Pons (tissue), 1 donor: ENCODE measurements at regions not wholly inside any gene's neighbourhood (a gene's known extent, or its start where the extent isn't known, plus 50 kb on each side); places are given as distances from the start of the nearest gene placed in this dataset.
"Not testable (repeated sequence)": the region's sequence is repeated elsewhere in the genome, so short reads cannot be mapped to it uniquely, and the experiment has no call there.

Experiments used
- DNase-seq: peaks from one replicate; pipeline ENCODE4 v3.0.0-alpha.2; 2016; ENCODE audit warnings: low spot score

DNA sequence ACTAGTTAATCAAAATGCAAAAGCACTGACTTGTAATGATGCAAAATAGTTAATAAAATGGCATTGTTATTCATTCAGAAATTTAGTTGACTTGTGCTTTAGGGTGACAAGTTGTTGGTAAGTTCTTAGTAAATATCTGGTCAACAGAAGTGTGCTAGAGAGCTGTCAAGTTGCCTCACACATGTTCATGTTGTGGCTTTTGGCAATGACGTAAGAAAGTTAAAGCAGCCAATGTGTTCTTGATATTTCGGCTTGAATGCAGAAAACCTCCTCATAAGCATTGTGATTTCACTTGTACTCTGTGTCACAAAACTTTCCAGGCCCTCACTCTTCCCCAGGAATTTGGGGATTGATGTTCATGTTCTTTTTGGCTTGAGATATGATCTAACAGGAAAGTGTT, 626.7 kb downstream of the PRR16 start:
- DNase-seq, result no peak

GRCh38 chr5:121100931-121101330, 636.8 kb downstream of the PRR16 start:
- no peak for DNase-seq

GRCh38 chr5:121105921-121106320, 641.8 kb downstream of the PRR16 start:
- no peak for DNase-seq

- DNase-seq, result not testable (repeated sequence)
These were observed 642.9 kb downstream of the PRR16 start for GRCh38 chr5:121106721-121107690.

- no peak for DNase-seq
These were observed 644.6 kb downstream of the PRR16 start for GRCh38 chr5:121108725-121109124.

DNA sequence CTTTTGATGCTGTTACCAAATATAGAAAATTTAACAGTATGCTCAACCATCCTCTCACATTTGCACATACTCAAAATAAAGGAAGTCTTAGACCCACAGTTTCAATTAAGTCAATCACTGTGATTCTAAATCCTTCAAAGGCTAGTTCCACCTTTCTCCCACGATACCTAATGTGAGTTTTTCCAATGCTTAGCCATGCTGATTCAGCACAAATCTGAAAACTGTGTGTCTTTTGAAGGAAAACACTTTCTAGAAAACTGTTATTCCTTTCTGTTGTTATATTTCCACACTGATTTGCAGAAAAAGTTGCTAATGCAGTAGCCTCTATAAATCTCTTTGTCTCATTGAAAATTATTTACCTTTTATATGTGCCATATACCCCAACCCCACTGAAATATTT, 645.7 kb downstream of the PRR16 start:
- DNase-seq, result no peak

DNA sequence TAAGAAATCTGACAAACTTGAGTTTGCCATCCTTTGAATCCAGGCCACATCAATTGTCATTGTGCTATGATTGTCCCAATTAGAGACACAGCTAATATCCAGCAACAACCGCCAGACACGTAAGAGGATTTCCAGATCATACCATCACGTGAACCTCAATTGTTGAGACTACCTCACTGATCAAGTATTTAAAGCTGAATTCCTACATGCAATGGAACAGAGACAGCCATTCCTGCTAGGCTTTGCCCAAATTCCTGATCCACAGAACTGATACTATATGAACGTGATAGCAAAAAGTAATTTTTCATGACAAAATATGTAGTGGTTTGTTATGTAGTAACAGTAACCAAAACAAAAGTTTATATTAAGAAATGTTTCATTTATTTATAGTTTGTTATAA, 657.7 kb downstream of the PRR16 start:
- no peak for DNase-seq

GRCh38 chr5:121138495-121138907, 674.4 kb downstream of the PRR16 start:
- no peak for DNase-seq

GRCh38 chr5:121138952-121139351, 674.9 kb downstream of the PRR16 start:
- DNase-seq, result no peak

DNA sequence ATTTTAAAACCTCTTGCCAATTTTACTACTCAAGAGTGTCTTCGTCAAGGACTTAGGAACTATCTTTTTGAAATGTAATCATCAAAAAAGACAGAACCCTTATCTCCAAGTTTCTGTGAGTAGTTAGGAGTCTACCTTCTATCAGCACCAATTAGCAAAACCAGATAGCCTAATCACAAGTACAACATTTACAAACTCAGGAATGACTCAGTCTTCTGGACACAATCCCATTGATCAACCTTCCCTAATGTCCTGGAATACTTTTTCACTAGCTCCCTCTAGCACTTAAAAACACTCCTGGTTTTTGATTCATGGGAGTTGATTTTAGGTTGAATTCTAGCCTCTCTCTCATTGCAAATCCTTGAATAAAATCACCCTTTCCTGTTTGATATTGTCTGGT, 680.7 kb downstream of the PRR16 start:
- DNase-seq, result no peak

- DNase-seq, result no peak
These were observed 687.4 kb downstream of the PRR16 start for GRCh38 chr5:121151534-121151933.

- DNase-seq, result no peak
These were observed 688.3 kb downstream of the PRR16 start for GRCh38 chr5:121152411-121152810.

DNA sequence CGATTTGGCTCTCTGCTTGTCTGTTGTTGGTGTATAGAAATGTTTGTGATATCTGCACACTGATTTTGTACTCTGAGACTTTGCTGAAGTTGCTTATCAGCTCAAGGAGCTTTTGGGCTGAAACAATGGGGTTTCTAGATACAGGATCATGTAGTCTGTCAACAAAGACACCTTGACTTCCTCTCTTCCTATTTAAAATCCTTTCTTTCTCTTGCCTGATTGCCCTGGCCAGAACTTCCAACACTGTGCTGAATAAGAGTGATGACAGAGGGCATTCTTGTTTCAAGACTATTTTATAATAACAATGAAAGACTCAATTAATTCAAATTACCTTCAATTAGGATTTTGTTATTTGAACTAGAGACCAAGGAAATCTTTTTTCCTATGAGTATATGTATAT, 692.5 kb downstream of the PRR16 start:
- DNase-seq, result no peak

GRCh38 chr5:121158451-121158850, 693.2 kb upstream of the FTMT start:
- DNase-seq, result no peak

DNA sequence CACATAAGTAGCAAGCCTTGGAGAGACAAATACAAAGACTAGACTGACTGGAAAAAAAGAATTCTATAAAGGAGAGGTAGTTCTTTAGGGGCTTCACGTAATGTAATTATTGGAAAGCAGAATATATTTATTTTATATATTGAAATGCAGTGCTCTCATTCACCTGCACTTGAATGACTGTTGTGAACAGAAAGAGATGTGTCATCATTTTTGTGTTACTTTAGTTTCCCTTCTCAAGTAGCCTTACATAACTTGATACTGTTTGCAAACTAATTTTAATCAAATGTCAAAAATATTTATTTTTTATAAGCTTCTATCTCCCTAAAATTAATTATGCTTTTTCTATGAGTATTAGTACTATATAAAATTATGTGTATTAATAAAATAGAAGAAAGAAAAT, 691.1 kb upstream of the FTMT start:
- DNase-seq, result no peak

- peak; percentile 6 for DNase-seq
These were observed 687.0 kb upstream of the FTMT start for GRCh38 chr5:121164632-121165031.

DNA sequence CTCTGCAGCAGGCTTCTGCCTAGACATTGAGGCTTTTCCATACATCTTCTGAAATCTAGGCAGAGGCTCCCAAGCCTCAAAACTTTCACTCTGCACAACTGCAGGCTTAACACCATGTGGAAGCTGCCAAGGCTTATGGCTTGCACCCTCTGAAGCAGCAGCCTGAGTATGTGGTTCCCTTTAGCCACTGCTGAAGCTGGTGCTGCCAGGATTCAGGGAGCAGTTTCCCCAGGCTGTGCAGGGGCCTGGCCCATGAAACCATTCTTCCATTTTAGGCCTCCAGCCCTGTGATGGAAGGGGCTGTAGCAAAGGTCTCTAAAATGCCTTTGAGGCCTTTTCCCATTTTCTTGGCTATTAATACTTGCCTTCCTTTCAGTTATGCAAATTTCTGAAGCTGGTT, 680.3 kb upstream of the FTMT start:
- DNase-seq, result no peak

GRCh38 chr5:121171834-121172233, 679.8 kb upstream of the FTMT start:
- DNase-seq, result no peak

DNA sequence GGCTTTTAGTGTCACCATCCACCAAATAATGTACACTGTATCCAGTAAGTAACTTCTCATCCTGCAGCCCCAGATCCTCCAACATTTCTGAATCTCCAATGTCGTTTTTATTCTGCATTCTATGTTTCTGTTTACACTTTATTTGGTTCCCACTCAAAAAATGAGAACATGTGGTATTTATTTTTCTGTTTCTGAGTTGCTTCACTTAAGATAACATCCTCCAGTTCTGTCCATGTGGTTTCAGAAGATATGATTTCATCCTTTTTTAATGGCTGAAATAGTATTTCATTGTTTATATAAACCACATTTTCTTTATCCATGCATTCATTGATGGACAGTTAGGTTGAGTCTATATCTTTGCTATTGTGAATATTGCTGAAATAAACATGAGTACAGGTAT, 677.3 kb upstream of the FTMT start:
- DNase-seq, result no peak

DNA sequence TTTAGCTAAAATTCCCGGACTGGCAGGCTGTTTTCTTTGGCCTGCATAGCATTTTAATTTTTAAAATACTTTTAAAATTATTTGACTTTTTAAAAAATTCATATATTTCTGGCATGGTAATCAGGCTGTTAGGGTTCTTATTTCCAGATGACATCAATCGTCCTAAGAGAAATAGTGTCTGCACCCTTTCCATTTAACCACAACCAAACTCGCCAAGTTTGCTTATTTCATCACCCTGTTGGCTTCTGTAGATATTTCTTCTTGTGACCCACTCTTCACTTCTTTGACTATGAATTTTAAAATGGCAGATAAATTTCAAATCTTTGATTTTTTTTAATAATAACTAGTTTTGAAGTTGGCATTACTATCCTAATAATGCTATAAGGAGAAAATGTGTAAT, 675.7 kb upstream of the FTMT start:
- DNase-seq, result no peak

GRCh38 chr5:121182788-121183490, 668.7 kb upstream of the FTMT start:
- no peak for DNase-seq

- DNase-seq, result no peak
These were observed 662.8 kb upstream of the FTMT start for GRCh38 chr5:121188849-121189248.
